ENCODE measurements at regions not wholly inside any gene's neighbourhood (a gene's known extent, or its start where the extent isn't known, plus 50 kb on each side); places are given as distances from the start of the nearest gene placed in this dataset.

DNA sequence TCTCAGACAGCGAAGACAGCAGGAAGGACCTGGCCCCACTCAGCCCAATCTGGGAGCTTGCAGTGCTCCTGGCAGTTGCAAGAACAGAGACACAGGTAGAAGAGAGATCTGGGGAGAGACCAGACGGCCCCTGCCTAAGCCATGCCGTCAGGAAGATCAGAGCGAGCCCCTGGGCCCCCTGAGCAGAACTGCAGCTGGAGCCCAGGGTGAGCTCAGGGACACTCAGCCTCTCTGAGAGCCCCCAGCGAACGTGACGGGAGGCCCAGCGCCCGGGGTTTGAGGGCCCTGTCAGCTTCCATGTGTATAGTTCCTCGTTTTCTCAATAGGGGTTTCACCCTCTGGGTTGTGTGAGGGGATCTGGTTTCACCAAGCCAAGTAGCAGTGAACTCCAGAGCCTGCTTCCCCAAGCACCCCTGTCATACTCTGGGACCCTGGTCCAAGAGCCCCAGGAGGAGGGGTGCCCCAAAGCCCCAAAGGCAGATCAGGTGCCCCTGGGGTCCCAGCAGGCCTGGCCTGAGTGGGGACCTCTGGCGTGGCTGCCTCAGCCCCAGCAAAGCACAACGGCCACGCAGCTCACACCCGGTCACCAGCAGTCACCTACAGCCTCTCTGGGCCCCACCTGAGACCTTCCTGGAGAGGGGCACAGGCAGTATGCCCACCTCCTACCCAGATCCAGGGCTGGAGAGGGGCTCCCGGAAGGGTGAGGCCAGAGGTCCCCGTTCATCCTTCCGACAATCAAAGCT is 431.3 kb upstream of the MYT1L start:
- TF ChIP-seq, protein P1, sequence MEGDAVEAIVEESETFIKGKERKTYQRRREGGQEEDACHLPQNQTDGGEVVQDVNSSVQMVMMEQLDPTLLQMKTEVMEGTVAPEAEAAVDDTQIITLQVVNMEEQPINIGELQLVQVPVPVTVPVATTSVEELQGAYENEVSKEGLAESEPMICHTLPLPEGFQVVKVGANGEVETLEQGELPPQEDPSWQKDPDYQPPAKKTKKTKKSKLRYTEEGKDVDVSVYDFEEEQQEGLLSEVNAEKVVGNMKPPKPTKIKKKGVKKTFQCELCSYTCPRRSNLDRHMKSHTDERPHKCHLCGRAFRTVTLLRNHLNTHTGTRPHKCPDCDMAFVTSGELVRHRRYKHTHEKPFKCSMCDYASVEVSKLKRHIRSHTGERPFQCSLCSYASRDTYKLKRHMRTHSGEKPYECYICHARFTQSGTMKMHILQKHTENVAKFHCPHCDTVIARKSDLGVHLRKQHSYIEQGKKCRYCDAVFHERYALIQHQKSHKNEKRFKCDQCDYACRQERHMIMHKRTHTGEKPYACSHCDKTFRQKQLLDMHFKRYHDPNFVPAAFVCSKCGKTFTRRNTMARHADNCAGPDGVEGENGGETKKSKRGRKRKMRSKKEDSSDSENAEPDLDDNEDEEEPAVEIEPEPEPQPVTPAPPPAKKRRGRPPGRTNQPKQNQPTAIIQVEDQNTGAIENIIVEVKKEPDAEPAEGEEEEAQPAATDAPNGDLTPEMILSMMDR (IDR thresholded peaks at IDR 0.05; ENCODE audit: low read depth, low read length), result no peak
- no peak for TF ChIP-seq EZH2phosphoT487 (IDR thresholded peaks at IDR 0.05; ENCODE audit: low read depth)
